Kasumi-1 (cell line): ENCODE measurements at regions not wholly inside any gene's neighbourhood (a gene's known extent, or its start where the extent isn't known, plus 50 kb on each side); places are given as distances from the start of the nearest gene placed in this dataset.

Experiments
- DNase-seq, 2 experiments: peaks; one replicate each; lab custom pipeline; 2025; lab: John Stamatoyannopoulos, UW

- DNase-seq, result no peak
Measured at GRCh38 chr11:38296211-38296776, 1698.3 kb upstream of the RAG2 start.

DNA sequence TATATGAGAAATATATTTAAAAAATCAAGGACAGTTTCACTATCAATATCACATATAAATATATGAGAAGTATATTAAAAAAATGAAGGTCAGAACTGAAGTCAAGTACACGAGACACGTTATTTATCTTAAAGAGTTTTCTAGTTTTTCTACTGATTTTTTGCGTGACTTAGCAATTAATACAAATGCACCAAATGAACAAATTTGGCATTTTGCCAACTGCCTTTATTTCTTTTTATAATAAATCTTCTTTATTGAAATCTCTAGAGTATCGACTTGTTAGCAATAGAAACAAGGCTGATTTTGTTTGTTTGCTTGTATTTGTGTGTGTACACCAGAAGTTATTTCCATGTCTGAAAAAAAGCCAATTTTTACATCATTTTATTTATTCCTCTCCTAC, 1684.7 kb upstream of the RAG2 start:
- no peak for DNase-seq

DNA sequence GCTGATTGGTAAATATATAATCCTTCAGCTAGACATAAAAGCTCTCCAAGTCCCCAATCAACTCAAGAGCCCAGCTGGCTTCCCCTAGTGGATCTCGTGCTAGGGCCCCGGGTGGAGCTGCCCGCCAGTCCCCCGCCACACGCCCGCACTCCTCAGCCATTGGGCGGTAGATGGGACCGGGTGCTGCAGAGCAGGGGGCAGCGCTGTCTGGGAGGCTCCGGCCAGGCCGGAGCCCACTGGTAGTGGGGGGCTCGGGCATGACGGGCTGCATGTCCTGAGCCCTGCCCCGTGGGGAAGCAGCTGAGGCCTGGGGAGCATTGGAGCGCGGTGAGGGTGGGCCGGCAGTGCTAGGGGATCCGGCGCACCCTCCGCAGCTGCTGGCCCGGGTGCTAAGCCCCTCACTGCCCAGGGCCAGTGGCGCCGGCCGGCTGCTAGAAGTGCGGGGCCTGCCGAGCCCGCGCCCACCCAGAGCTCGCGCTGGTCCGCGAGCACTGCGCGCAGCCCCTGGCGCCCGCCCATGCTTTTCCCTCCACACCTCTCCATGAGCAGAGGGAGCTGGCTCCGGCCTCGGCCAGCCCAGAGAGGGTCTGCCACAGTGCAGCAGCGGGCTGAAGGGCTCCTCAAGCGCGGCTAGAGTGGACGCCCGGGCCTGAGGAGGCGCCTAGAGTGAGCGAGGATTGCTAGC, 1680.6 kb upstream of the RAG2 start:
- DNase-seq, result no peak

DNA sequence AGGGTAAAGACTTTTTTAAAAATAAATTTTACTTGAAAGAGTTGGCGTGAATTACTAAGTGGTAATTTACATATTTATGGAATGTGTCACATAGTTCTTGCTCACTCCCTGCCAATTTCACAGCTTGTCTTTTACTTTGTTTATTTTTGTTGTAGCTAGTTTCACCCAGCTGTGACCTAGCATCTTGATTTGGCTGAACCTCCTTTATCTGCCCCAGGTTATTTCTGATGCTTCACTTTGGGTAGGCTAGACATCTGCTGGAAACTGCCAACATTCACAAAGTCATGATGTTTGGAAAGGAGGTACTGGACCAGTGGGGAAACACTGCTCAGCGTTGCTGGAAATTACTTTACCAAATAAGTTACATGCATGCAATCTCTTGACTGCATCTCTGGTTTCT, 1676.0 kb upstream of the RAG2 start:
- DNase-seq, result no peak

GRCh38 chr11:38272376-38272775, 1674.3 kb upstream of the RAG2 start:
- no peak for DNase-seq

- no peak for DNase-seq
Measured at GRCh38 chr11:38266691-38267090, 1668.7 kb upstream of the RAG2 start.

DNA sequence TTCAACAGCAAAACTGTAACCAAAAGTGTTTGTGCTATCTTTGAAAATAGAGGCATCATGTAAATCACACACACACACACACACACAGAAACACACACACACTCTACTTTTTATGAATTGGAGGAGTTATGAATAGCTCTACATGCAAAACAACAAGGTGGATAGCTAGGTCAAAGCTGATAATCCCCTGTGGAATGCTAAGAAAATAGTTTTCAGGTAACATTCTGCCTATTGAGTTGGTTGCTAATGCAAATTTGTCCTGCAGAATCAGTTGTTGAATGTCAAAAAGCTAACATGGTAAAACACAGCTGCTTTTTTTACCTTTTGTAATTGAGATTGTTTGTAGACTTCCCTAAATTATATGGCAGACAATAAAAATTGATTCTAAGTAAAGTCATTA, 1658.4 kb upstream of the RAG2 start:
- DNase-seq, result no peak

DNA sequence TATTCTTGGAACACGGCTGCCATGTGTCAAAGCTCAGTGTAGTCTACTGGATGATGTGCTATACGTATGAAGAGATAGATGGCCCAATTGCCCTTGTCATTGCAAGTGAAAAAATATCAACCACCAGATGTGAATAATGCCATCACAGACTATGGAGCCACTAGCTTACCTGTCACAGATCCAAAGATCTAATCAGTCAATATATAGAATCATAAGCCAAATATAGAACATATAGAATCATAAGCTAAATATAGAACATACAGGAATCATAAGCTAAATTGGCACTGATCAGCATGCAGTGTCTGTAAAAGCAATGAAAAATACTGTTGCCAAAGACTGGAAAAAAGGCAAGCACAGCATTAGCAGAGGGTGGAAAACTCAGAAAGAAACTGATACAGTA, 1656.9 kb upstream of the RAG2 start:
- DNase-seq, result no peak

DNA sequence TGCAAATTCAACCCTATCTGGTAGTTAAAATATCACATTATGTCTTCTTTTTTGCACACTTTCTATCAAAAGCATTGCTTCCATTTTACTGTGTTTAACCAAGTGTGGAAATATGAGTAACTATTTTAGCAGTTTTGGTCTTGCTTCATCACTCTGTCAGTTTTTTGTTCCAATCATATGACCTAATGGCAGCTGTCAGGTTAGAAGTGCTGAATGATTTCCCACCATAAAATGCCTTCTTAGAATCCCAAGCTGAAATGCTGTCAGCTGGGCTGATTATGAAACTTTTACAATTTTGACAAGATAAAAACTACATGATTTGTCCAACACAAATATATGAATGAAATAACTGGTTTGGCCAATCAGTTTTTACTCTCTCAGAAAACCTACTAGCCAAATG, 1654.6 kb upstream of the RAG2 start:
- DNase-seq, result peak in 1 of 2 experiments; percentile 2

- no peak for DNase-seq
Measured at GRCh38 chr11:38246451-38246850, 1648.4 kb upstream of the RAG2 start.

- DNase-seq, result no peak
Measured at GRCh38 chr11:38226684-38227083, 1628.6 kb upstream of the RAG2 start.

DNA sequence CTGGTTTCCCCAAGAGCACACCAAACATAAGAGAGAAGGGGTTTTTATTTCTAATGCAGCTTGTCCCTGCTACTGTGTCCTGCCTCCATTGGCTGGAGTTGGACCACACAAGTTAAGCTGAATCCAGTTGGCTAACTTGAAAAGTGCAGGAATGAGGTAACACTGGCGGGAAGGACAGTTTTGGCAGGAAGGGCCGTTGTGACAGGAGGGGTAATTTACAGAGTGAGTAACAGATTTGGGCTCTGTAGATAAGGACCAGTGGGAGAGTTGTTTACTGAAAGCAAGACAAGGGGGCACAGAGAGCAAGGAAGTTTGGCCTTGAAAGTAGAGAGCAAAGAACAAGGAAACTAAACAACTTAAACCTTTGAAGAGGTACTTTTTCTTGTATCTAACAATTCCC, 1623.3 kb upstream of the RAG2 start:
- no peak for DNase-seq

- DNase-seq, result no peak
Measured at GRCh38 chr11:38219636-38220035, 1621.6 kb upstream of the RAG2 start.

GRCh38 chr11:38208951-38209350, 1610.9 kb upstream of the RAG2 start:
- DNase-seq, result no peak

DNA sequence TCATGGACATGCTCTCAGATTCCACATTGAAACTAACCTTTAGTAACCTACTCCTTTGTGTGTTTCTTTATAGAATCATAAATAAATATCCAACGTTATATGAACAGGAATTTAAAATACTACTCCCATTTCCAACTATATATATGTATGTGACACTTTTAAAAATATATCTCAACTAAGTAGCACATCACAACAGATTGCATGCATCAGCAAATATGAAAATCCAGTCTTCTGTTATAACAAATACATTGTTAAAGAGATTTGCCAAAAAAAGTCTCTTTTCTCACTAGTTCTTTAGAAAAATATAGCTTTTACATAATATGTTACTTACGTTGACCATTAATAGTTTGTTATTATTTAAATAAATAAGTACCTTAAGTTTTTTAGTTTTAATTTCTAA, 1608.6 kb upstream of the RAG2 start:
- DNase-seq, result no peak

DNA sequence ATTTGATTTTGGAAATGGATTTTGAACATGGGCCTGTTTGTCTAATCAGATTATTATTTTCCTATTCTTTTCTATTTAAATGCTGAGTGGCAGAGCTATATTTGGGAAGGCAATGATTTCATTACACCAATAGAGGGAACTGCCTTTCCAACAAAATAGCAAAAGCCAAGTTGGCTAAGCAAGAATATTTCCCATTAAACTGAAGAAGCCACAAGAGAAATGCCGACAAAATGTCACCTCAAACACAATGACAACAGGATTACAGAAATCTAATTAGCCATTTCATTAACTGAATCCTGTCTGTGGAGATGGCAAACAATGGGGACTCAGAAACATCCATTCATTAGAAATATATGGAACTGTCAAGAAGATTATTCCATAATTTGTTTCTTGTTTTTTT, 1593.1 kb upstream of the RAG2 start:
- DNase-seq, result no peak

GRCh38 chr11:38182126-38182866, 1584.3 kb upstream of the RAG2 start:
- DNase-seq, result no peak

GRCh38 chr11:38176686-38177322, 1578.8 kb upstream of the RAG2 start:
- no peak for DNase-seq

- no peak for DNase-seq
Measured at GRCh38 chr11:38173676-38174075, 1575.6 kb upstream of the RAG2 start.

DNA sequence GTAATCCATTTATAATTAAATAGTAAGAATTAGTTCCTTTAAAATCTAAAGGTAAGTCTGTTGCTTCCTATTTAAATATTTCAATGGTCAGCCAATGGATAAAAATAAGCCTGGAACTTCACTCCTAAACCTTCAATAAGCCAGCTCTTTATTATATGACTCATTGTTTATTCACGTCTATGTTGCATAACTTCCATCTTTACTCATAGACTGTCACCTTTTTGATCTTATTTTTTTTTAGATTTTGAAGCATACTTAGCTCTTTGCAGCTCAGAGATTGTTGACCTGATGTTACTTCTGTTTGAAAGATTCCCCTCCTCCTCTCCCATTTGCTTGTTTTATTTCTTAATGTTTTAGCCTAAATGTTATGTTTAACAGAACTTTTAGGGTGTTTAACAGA, 1571.2 kb upstream of the RAG2 start:
- DNase-seq, result no peak

GRCh38 chr11:38163526-38163925, 1565.5 kb upstream of the RAG2 start:
- DNase-seq, result no peak

DNA sequence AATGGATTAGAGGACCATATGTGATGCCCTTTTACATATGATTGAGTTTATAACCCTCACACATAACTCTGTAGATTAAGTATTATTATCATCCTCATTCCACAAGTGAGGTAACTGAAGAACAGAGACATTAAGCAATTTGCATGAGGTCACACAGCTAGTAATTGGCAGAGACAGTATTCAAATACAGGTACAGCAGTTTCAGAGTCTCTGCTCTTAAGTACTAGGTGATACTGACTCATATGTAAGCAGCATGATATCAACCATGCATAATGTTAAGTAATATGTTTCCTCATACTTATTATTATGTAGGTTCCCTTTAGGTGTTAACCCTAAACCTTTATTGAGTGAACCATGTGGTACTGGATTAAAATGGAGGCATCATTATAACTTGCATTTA, 1562.4 kb upstream of the RAG2 start:
- no peak for DNase-seq

GRCh38 chr11:38159038-38159437, 1561.0 kb upstream of the RAG2 start:
- no peak for DNase-seq
